ENCODE measurements at regions not wholly inside any gene's neighbourhood (a gene's known extent, or its start where the extent isn't known, plus 50 kb on each side); places are given as distances from the start of the nearest gene placed in this dataset.
"Not testable (repeated sequence)": the region's sequence is repeated elsewhere in the genome, so short reads cannot be mapped to it uniquely, and the experiment has no call there.

GRCh38 chr11:123330471-123330870 is 99.6 kb upstream of the GRAMD1B start:
- no peak for TF ChIP-seq CTCF (IDR thresholded peaks at IDR 0.05; ENCODE audit: insufficient read depth, low read depth, low read length, missing control alignments)
- no peak for DNase-seq (ENCODE audit: low read depth)
- no peak overlapping the region for H3K4me3 ChIP-seq (ENCODE audit: low read length)

GRCh38 chr11:123330071-123330470 is 100.0 kb upstream of the GRAMD1B start:
- no peak for TF ChIP-seq CTCF (IDR thresholded peaks at IDR 0.05; ENCODE audit: insufficient read depth, low read depth, low read length, missing control alignments)
- no peak for DNase-seq (ENCODE audit: low read depth)

GRCh38 chr11:123328281-123328867 is 101.7 kb upstream of the GRAMD1B start:
- no peak for DNase-seq (ENCODE audit: low read depth)
- H3K4me3 ChIP-seq (ENCODE audit: low read length): no peak overlapping the region
- TF ChIP-seq CTCF (IDR thresholded peaks at IDR 0.05; ENCODE audit: insufficient read depth, low read depth, low read length, missing control alignments): no peak

More at GRCh38 chr11:123330071-123330470, 100.0 kb upstream of the GRAMD1B start:
- H3K4me3 ChIP-seq (ENCODE audit: low read length): no peak overlapping the region

GRCh38 chr11:123325533-123325932 is 104.5 kb upstream of the GRAMD1B start:
- TF ChIP-seq CTCF (IDR thresholded peaks at IDR 0.05; ENCODE audit: insufficient read depth, low read depth, low read length, missing control alignments): no peak
- DNase-seq (ENCODE audit: low read depth): no peak

GRCh38 chr11:123323568-123323967 is 106.5 kb upstream of the GRAMD1B start:
- TF ChIP-seq CTCF (IDR thresholded peaks at IDR 0.05; ENCODE audit: insufficient read depth, low read depth, low read length, missing control alignments): no peak
- no peak overlapping the region for H3K4me3 ChIP-seq (ENCODE audit: low read length)
- DNase-seq (ENCODE audit: low read depth): no peak

More at GRCh38 chr11:123325533-123325932, 104.5 kb upstream of the GRAMD1B start:
- H3K4me3 ChIP-seq (ENCODE audit: low read length): no peak overlapping the region

GRCh38 chr11:123321636-123322035 is 108.4 kb upstream of the GRAMD1B start:
- no peak for TF ChIP-seq CTCF (IDR thresholded peaks at IDR 0.05; ENCODE audit: insufficient read depth, low read depth, low read length, missing control alignments)
- no peak overlapping the region for H3K4me3 ChIP-seq (ENCODE audit: low read length)
- DNase-seq (ENCODE audit: low read depth): no peak

- DNase-seq (ENCODE audit: low read depth): no peak
- no peak overlapping the region for H3K4me3 ChIP-seq (ENCODE audit: low read length)
- no peak for TF ChIP-seq CTCF (IDR thresholded peaks at IDR 0.05; ENCODE audit: insufficient read depth, low read depth, low read length, missing control alignments)
Observed at GRCh38 chr11:123318623-123319022, 111.4 kb upstream of the GRAMD1B start.

GRCh38 chr11:123318132-123318531 is 111.9 kb upstream of the GRAMD1B start:
- DNase-seq (ENCODE audit: low read depth); H3K4me3 ChIP-seq (ENCODE audit: low read length): not testable (repeated sequence)

All from epithelial cell of esophagus (primary cell).